ENCODE measurements at regions not wholly inside any gene's neighbourhood (a gene's known extent, or its start where the extent isn't known, plus 50 kb on each side); places are given as distances from the start of the nearest gene placed in this dataset.

DNA sequence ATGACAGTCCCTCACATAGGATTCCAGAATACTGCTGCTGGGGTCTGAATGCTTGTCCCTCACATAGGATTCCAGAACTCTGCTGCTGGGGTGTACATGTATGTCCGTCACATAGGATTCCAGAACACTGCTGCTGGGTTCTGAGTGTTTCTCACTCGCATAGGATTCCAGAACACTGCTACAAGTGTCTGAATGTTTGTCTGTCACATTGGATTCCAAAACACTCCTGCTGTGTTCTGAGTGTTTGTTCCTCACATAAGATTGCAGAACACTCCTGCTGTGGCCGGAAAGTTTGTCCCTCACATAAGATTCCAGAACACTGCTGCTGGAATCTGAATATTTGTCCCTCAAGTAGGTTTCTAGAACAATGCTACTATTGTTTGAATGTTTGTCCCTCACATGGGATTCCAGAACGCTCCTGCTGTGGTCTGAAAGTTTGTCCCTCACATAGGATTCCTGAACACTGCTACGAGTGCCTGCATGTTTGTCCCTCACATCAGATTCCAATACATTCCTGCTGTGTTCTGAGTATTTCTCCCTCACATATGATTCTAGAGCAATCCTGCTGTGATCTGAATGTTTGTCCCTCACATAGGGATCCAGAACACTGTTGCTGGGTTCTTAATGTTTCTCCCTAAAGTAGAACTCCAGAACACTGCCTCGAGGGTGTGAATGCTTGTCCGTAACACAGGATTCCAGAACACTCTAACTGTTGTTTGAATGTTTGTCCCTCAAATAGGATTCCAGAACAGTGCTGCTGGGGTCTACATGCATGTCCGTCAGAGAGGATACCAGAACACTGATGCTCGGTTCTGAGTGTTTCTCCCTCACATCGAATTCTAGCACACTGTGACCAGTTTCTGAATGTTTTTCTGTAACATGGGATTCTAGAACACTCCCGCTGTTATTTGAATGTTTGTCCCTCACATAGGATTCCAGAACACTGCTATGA is 200.4 kb downstream of the FOXD4L6 start:
- TF ChIP-seq, protein P1, sequence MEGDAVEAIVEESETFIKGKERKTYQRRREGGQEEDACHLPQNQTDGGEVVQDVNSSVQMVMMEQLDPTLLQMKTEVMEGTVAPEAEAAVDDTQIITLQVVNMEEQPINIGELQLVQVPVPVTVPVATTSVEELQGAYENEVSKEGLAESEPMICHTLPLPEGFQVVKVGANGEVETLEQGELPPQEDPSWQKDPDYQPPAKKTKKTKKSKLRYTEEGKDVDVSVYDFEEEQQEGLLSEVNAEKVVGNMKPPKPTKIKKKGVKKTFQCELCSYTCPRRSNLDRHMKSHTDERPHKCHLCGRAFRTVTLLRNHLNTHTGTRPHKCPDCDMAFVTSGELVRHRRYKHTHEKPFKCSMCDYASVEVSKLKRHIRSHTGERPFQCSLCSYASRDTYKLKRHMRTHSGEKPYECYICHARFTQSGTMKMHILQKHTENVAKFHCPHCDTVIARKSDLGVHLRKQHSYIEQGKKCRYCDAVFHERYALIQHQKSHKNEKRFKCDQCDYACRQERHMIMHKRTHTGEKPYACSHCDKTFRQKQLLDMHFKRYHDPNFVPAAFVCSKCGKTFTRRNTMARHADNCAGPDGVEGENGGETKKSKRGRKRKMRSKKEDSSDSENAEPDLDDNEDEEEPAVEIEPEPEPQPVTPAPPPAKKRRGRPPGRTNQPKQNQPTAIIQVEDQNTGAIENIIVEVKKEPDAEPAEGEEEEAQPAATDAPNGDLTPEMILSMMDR (IDR thresholded peaks at IDR 0.05): no peak
- no peak for TF ChIP-seq EP300 (IDR thresholded peaks at IDR 0.05; ENCODE audit: low read depth)
- TF ChIP-seq POLR2A (IDR thresholded peaks at IDR 0.05): no peak
- no peak for TF ChIP-seq POLR2AphosphoS5 (IDR thresholded peaks at IDR 0.05)
